T-cell (primary cell): ENCODE measurements at regions not wholly inside any gene's neighbourhood (a gene's known extent, or its start where the extent isn't known, plus 50 kb on each side); places are given as distances from the start of the nearest gene placed in this dataset.

Experiments
- ATAC-seq, 4 experiments: fragments of 200-7000 bp in 3 of 4; fragments of 150-1000 bp in 1 of 4; cut with Tn5 transposase; replicated peaks in 1 of 4; 1 replicate in 3 of 4; 2 replicates in 1 of 4; pipeline ENCODE4 v1.10.0; 2021; ENCODE audit warnings: moderate library complexity in 3 of 4, mild to moderate bottlenecking in 2 of 4, moderate number of reproducible peaks in 1 of 4
- CTCF ChIA-PET, 2 donors: fragments of 300-600 bp; sonication (Branson Sonifier 250); formaldehyde crosslinking; loops; one replicate each; lab custom pipeline; 2022; ENCODE audit warnings: antibody characterized with exemption in 2 of 2; lab: Charles Lee
- POLR2A ChIA-PET, 2 donors: fragments of 300-600 bp; sonication (Branson Sonifier 250); formaldehyde crosslinking; loops; one replicate each; lab custom pipeline; 2022; ENCODE audit warnings: antibody characterized with exemption in 2 of 2; lab: Charles Lee
- DNase-seq, 35 experiments: peaks; one replicate each; pipeline versions ENCODE4 v3.0.0 to v3.0.0-alpha.2; 2013 to 2023
- H3K27ac ChIP-seq: one replicate; pipeline ENCODE4 v1.5.1; 2013; ENCODE audit warnings: low read length
- H3K27me3 ChIP-seq, 2 experiments: replicated peaks in 1 of 2; 1 replicate in 1 of 2; 2 replicates in 1 of 2; pipeline versions ENCODE4 v1.6.1 to v1.7.0; 2013; ENCODE audit warnings: low read length in 1 of 2, mixed read lengths in 1 of 2; ENCODE audit not compliant: control insufficient read depth in 2 of 2, insufficient read depth in 2 of 2; ENCODE audit errors: extremely low read depth in 1 of 2
- H3K36me3 ChIP-seq, 2 donors: 1 replicate in 1 of 2; 2 replicates in 1 of 2; pipeline versions ENCODE4 v1.6.1 to v1.7.0; 2013; ENCODE audit warnings: low read length in 1 of 2; ENCODE audit not compliant: control insufficient read depth in 2 of 2, insufficient read depth in 1 of 2; ENCODE audit errors: extremely low read depth in 1 of 2
- H3K4me1 ChIP-seq, 2 experiments: 1 replicate in 1 of 2; 2 replicates in 1 of 2; pipeline versions ENCODE4 v1.6.1 to v1.7.0; 2013; ENCODE audit warnings: low read length in 2 of 2, mixed read lengths in 1 of 2; ENCODE audit not compliant: insufficient read depth in 2 of 2, control insufficient read depth in 1 of 2; ENCODE audit errors: extremely low read depth in 1 of 2
- H3K4me3 ChIP-seq, 2 donors: 1 replicate in 1 of 2; 2 replicates in 1 of 2; pipeline versions ENCODE4 v1.5.1 to v1.7.0; 2013; ENCODE audit warnings: mild to moderate bottlenecking in 2 of 2, low read length in 1 of 2, moderate library complexity in 1 of 2; ENCODE audit not compliant: control insufficient read depth in 1 of 2; ENCODE audit errors: extremely low read depth in 1 of 2
- H3K9me3 ChIP-seq: 2 replicates; pipeline ENCODE4 v1.7.0; 2013
- H3K27ac Mint-ChIP-seq, 2 donors: one replicate each; pipeline ENCODE4 v1.8.0; 2020 to 2021; ENCODE audit warnings: mild to moderate bottlenecking in 2 of 2, mixed read lengths in 2 of 2
- H3K27me3 Mint-ChIP-seq, 2 donors: one replicate each; pipeline ENCODE4 v1.8.0; 2021 to 2022; ENCODE audit warnings: mixed read lengths in 2 of 2
- H3K36me3 Mint-ChIP-seq: one replicate; pipeline ENCODE4 v1.8.0; 2021; ENCODE audit warnings: mixed read lengths
- H3K4me1 Mint-ChIP-seq, 3 donors: one replicate each; pipeline ENCODE4 v1.8.0; 2020 to 2022; ENCODE audit warnings: mixed read lengths in 3 of 3, mild to moderate bottlenecking in 1 of 3
- H3K4me3 Mint-ChIP-seq, 3 donors: one replicate each; pipeline ENCODE4 v1.8.0; 2020 to 2022; ENCODE audit warnings: mild to moderate bottlenecking in 3 of 3, mixed read lengths in 3 of 3, moderate library complexity in 3 of 3
- H3K9me3 Mint-ChIP-seq, 3 donors: one replicate each; pipeline ENCODE4 v1.8.0; 2020 to 2022; ENCODE audit warnings: mixed read lengths in 3 of 3
- WGBS: methylation state at CpG from one replicate; pipeline ENCODE4 v1.1.5; 2013; ENCODE audit warnings: missing lambda C conversion rate; ENCODE audit not compliant: insufficient coverage; 5-methylcytosine and 5-hydroxymethylcytosine counted together

DNA sequence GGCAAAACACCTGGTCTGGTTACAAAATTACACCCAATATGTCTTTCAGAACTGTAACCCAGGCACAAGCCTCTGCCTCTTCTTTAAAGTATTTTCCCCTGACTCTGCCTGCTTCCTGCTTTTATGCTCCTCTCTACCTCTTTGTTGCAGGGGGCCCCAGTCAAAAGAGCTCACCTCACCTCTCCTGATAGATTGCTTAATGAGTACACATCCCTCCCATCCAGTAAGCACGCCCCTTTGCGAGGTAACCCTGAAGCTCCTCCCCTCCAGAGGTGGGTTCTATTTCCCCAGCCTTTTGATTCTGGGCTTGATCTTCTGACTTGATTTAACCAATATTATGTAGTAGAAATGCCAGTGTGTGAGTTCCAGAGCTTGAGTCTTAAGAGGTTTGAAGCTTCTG lies 56.6 kb upstream of the EYA2 start:
- Histone ChIP-seq H3K27me3 (peaks cover 0 to 7% of the 10 kb centered on the region in 2 experiments), H3K4me3 (no peak overlapping the region), H3K9me3 (no peaks in the 10 kb centered on the region), H3K36me3 (no peaks in the 10 kb centered on the region), H3K27ac (no peak overlapping the region), H3K4me1 (no peaks in the 10 kb centered on the region)
- no peak overlapping the region for H3K27ac Mint-ChIP-seq
- H3K4me3 Mint-ChIP-seq, result no peak overlapping the region
- no peaks in the 10 kb centered on the region for H3K36me3 Mint-ChIP-seq
- POLR2A ChIA-PET, result no interaction called here
- WGBS, result no CpG with 5 or more reads among the region's 2 CpGs
- no peak for DNase-seq
- H3K4me1 Mint-ChIP-seq, result no peaks in the 10 kb centered on the region
- CTCF ChIA-PET, result interaction anchor here in 1 of 2 donors (0.5 kb wide), 1 partner anchor 66 kb away, joined by 5 read pairs; no protein-coding TSS in a partner anchor
- H3K9me3 Mint-ChIP-seq, result no peaks in the 10 kb centered on the region
- ATAC-seq, result no peak
- peaks cover 25% of the 10 kb centered on the region in 2 donors for H3K27me3 Mint-ChIP-seq

GRCh38 chr20:46840054-46840729 lies 54.5 kb upstream of the EYA2 start:
- Mint-ChIP-seq H3K4me3 (no peak overlapping the region), H3K9me3 (no peaks in the 10 kb centered on the region), H3K27me3 (peaks cover 18% of the 10 kb centered on the region in 2 donors), H3K4me1 (no peaks in the 10 kb centered on the region), H3K36me3 (no peaks in the 10 kb centered on the region), H3K27ac (no peak overlapping the region)
- no peak overlapping the region for H3K27ac ChIP-seq
- ChIA-PET POLR2A (no interaction called here), CTCF (no interaction called here)
- H3K27me3 ChIP-seq, result peaks cover 0 to 8% of the 10 kb centered on the region in 2 experiments
- DNase-seq (no peak), ATAC-seq (no peak)
- WGBS, result 40% methylated on average over 3 of the region's 4 CpGs
- no peaks in the 10 kb centered on the region for H3K9me3 ChIP-seq
- no peak overlapping the region for H3K4me3 ChIP-seq
- no peaks in the 10 kb centered on the region for H3K36me3 ChIP-seq
- H3K4me1 ChIP-seq, result no peaks in the 10 kb centered on the region
